Right lobe of liver (tissue), 4 donors: ENCODE measurements at regions not wholly inside any gene's neighbourhood (a gene's known extent, or its start where the extent isn't known, plus 50 kb on each side); places are given as distances from the start of the nearest gene placed in this dataset.

Source experiments
- POLR2A ChIP-seq: fragments of 450-650 bp; IDR thresholded peaks from one replicate; pipeline ENCODE4 v1.6.1; 2017; ENCODE audit warnings: antibody characterized with exemption, mild to moderate bottlenecking
- TF ChIP-seq, protein P1 (sequence below), 4 donors: fragments of 200-600 bp in 3 of 4; fragments of 450-650 bp in 1 of 4; IDR thresholded peaks; one replicate each; pipeline versions ENCODE4 v1.5.1 to v1.8.0; 2016 to 2022; ENCODE audit warnings: antibody characterized with exemption in 4 of 4, mild to moderate bottlenecking in 2 of 4
- donor health status: DM: no; HTN: no; CAD: no.
- donor health status: DM: no; HTN: no; CAD: no.
- donor health status: DM: no; HTN: yes; CAD: no.

DNA sequence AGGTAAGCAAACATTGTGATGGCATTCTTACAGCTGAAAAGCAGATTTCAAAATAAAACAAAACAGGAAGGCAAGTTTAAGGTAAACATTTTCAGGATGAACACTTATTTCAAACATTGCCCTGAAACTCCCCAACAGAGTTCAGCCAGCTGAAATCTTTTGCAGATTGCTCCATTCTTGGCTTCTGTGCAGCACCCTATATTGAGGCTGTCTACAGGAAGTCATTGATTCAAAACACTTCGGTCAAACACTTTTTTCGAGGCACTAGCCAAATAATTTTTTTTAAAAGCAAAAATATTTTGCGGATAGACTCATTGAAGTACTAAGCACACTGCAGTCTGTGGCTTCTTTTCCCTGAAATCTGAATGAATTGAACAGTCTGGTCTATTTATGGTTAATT lies 318.1 kb upstream of the PDE3A start:
- TF ChIP-seq, protein P1, sequence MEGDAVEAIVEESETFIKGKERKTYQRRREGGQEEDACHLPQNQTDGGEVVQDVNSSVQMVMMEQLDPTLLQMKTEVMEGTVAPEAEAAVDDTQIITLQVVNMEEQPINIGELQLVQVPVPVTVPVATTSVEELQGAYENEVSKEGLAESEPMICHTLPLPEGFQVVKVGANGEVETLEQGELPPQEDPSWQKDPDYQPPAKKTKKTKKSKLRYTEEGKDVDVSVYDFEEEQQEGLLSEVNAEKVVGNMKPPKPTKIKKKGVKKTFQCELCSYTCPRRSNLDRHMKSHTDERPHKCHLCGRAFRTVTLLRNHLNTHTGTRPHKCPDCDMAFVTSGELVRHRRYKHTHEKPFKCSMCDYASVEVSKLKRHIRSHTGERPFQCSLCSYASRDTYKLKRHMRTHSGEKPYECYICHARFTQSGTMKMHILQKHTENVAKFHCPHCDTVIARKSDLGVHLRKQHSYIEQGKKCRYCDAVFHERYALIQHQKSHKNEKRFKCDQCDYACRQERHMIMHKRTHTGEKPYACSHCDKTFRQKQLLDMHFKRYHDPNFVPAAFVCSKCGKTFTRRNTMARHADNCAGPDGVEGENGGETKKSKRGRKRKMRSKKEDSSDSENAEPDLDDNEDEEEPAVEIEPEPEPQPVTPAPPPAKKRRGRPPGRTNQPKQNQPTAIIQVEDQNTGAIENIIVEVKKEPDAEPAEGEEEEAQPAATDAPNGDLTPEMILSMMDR (IDR thresholded peaks at IDR 0.05) = no peak
- TF ChIP-seq POLR2A = no peak
